ENCODE measurements at regions not wholly inside any gene's neighbourhood (a gene's known extent, or its start where the extent isn't known, plus 50 kb on each side); places are given as distances from the start of the nearest gene placed in this dataset.

GRCh38 chr3:16723978-16724377 is 118.8 kb upstream of the DAZL start:
- Histone ChIP-seq H3K4me1 (ENCODE audit: control insufficient read depth, insufficient read depth, low read length) (no peaks in the 10 kb centered on the region), H3K27ac (ENCODE audit: low read length) (no peak overlapping the region), H3K36me3 (ENCODE audit: control insufficient read depth, insufficient read depth, low read length) (no peaks in the 10 kb centered on the region), H3K4me3 (ENCODE audit: low read depth in 2 of 2, low read length in 2 of 2) (no peak overlapping the region), H3K9me3 (ENCODE audit: control insufficient read depth, insufficient read depth, low read depth, low read length) (no peaks in the 10 kb centered on the region), H3K27me3 (ENCODE audit: control insufficient read depth, insufficient read depth, low read length) (no peaks in the 10 kb centered on the region)
- DNase-seq (ENCODE audit: low read depth, low spot score) (no peak), ATAC-seq (no peak)
- CTCF ChIA-PET, result interaction anchor here (0.5 kb wide), 1 partner anchor 52 kb away, joined by 8 read pairs; no protein-coding TSS in a partner anchor
- BruUV-seq (replicated peaks), result no TSS peak
- intact Hi-C loops (cut with micrococcal nuclease; ENCODE audit: unreplicated experiment), result no loop called here
- in situ Hi-C loops (cut with HindIII; ENCODE audit: low pct_unique_long_range_greater_than_20kb, low sequenced_read_pairs), result no loop called here
- POLR2A ChIA-PET, result no interaction called here
- no peak for TF ChIP-seq TCF7L2 (IDR thresholded peaks at IDR 0.05; ENCODE audit: low read depth, low read length)
- no peak for TF ChIP-seq REST (IDR thresholded peaks at IDR 0.05; ENCODE audit: insufficient read depth in 1 of 2, low read depth in 2 of 2, low read length in 1 of 2)
- no peak; the same call in 1 of the 2 replicates for TF ChIP-seq CTCF (IDR thresholded peaks at IDR 0.05)
- TF ChIP-seq POLR2AphosphoS5 (IDR thresholded peaks at IDR 0.05; ENCODE audit: low read depth, low read length), result no peak
- no peak for TF ChIP-seq SIN3A (IDR thresholded peaks at IDR 0.05; ENCODE audit: borderline replicate concordance, insufficient read depth, low read depth, low read length)

- Histone ChIP-seq H3K36me3 (ENCODE audit: control insufficient read depth, insufficient read depth, low read length) (no peaks in the 10 kb centered on the region), H3K27ac (ENCODE audit: low read length) (no peak overlapping the region), H3K9me3 (ENCODE audit: control insufficient read depth, insufficient read depth, low read depth, low read length) (no peaks in the 10 kb centered on the region), H3K4me3 (ENCODE audit: low read depth in 2 of 2, low read length in 2 of 2) (no peak overlapping the region), H3K4me1 (ENCODE audit: control insufficient read depth, insufficient read depth, low read length) (no peaks in the 10 kb centered on the region), H3K27me3 (ENCODE audit: control insufficient read depth, insufficient read depth, low read length) (no peaks in the 10 kb centered on the region)
- CTCF ChIA-PET, result interaction anchor here (0.5 kb wide), 1 partner anchor 51 kb away, joined by 8 read pairs; no protein-coding TSS in a partner anchor
- no TSS peak for BruUV-seq (replicated peaks)
- intact Hi-C loops (cut with micrococcal nuclease; ENCODE audit: unreplicated experiment) (no loop called here), in situ Hi-C loops (cut with HindIII; ENCODE audit: low pct_unique_long_range_greater_than_20kb, low sequenced_read_pairs) (no loop called here)
- no peak for ATAC-seq
- POLR2A ChIA-PET, result no interaction called here
- TF ChIP-seq SIN3A (IDR thresholded peaks at IDR 0.05; ENCODE audit: borderline replicate concordance, insufficient read depth, low read depth, low read length), result no peak
- DNase-seq (ENCODE audit: low read depth, low spot score), result no peak
These were observed 119.3 kb upstream of the DAZL start for GRCh38 chr3:16724487-16724886.

GRCh38 chr3:16725972-16726371 is 120.7 kb upstream of the DAZL start:
- no peaks in the 10 kb centered on the region for H3K27me3 ChIP-seq (ENCODE audit: control insufficient read depth, insufficient read depth, low read length)
- DNase-seq (ENCODE audit: low read depth, low spot score), result no peak
- intact Hi-C loops (cut with micrococcal nuclease; ENCODE audit: unreplicated experiment) (no loop called here), in situ Hi-C loops (cut with HindIII; ENCODE audit: low pct_unique_long_range_greater_than_20kb, low sequenced_read_pairs) (no loop called here)
- BruUV-seq (replicated peaks), result no TSS peak
- H3K27ac ChIP-seq (ENCODE audit: low read length), result no peak overlapping the region
- TF ChIP-seq CTCF (IDR thresholded peaks at IDR 0.05) (no peak), POLR2AphosphoS5 (IDR thresholded peaks at IDR 0.05; ENCODE audit: low read depth, low read length) (no peak), REST (IDR thresholded peaks at IDR 0.05; ENCODE audit: insufficient read depth in 1 of 2, low read depth in 2 of 2, low read length in 1 of 2) (no peak), TCF7L2 (IDR thresholded peaks at IDR 0.05; ENCODE audit: low read depth, low read length) (no peak), SIN3A (IDR thresholded peaks at IDR 0.05; ENCODE audit: borderline replicate concordance, insufficient read depth, low read depth, low read length) (no peak)
- H3K36me3 ChIP-seq (ENCODE audit: control insufficient read depth, insufficient read depth, low read length), result no peaks in the 10 kb centered on the region
- H3K9me3 ChIP-seq (ENCODE audit: control insufficient read depth, insufficient read depth, low read depth, low read length), result no peaks in the 10 kb centered on the region
- CTCF ChIA-PET, result no interaction called here
- ATAC-seq, result no peak
- no peaks in the 10 kb centered on the region for H3K4me1 ChIP-seq (ENCODE audit: control insufficient read depth, insufficient read depth, low read length)
- POLR2A ChIA-PET, result no interaction called here
- H3K4me3 ChIP-seq (ENCODE audit: low read depth in 2 of 2, low read length in 2 of 2), result no peak overlapping the region

Data from Panc1 (cell line).